Hematopoietic multipotent progenitor cell treated with erythropoietin and hydrocortisone succinate and interleukin-3 and kit ligand, for 8 days (in vitro differentiated cells): ENCODE measurements at regions not wholly inside any gene's neighbourhood (a gene's known extent, or its start where the extent isn't known, plus 50 kb on each side); places are given as distances from the start of the nearest gene placed in this dataset.

Source experiments
- DNase-seq: peaks from one replicate; pipeline ENCODE4 v3.0.0-alpha.2; 2015

DNA sequence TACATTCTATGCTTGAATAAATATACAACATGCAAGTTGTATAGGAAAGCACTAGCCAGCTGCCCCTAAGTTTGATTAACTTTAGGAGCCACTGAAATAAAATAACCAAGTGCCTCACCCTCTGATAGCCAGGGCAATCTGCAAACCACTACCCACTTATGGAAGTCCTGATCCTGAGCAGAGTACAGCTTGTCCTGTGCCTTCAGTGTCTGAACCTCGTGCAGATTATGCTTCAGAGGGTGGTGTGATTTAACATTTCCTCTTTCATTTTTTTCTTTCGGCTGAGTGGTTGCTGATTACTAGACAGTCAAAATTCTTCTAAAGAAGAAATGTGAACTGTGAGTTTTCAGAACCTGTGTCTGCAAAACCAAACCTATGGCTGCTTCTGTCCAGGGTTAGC is 327.7 kb downstream of the PIK3R1 start:
- DNase-seq = no peak

- DNase-seq = no peak
Measured at GRCh38 chr5:68544091-68544647, 328.6 kb downstream of the PIK3R1 start.

DNA sequence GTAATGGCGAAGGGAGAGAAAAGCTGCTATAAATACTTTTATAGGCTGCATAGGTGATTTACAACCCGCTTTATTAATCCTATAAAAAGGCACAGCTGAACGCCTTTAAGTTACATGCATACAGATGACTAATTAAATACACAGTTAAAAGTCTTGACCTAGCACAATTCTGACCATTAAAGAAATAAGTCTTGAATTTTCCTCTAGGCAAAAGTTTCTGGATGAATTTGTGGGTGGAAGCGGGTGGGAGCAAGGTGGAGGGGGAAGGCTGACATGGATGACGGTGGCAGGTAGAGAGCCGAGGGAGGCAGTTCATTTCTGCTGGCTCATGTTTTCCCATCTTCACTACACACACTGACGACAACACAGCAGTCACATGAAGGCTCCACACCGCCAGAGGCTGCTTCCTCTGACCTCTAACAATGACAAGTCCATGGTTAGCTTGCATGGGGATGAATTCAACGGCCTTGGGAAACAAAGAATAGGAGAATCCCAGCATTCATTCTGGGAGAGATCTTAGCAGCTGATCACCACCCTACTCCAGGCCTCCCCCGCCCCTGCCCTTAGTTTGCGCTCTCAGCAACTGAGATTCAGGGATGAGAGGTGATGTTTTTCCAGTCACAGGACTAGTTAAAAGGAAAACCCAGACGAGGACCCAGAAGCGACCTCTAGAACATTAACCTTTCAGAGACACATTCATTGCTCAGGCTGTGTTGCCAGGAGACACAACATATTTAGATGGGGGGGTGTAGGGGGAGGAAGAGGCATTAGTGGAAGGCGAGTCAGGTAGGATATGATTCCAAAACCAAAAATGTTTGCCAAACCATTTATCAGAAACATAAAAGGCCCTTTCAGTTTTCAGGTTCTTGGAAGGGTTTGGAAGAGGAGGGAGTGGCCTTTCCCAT is 329.3 kb downstream of the PIK3R1 start:
- DNase-seq = no peak

DNA sequence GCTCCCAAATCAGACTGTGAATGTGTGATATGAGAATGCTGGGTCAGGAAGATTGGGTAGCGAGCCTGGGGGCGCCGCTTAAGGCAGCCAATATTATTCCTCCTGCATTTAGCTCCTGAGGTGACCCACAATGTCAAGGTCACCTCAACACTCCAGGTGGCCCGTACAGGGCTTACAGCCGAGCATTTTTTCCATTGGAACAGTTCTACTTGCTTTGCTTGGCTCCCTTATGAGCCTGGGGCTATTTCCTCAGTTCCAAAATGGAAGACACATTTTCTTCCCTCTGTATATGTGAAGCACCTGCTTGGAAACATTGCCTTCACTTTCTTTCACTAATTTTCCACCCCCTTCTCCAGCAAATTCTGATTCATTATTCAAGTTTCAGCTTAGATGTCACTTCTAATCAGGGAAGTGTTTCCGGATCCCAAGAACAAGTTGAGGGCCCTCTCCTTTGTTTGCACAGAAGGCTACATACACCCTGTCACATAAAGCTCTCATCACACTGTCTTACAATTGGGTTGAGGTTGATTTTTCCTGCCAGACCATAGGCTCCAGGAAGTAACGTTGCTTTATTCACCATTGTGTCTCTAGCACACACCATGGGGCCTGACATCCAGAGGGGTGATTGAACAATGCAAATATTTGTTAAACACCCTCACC is 330.2 kb downstream of the PIK3R1 start:
- DNase-seq = no peak

GRCh38 chr5:68547056-68547455 is 331.5 kb downstream of the PIK3R1 start:
- DNase-seq = no peak

DNA sequence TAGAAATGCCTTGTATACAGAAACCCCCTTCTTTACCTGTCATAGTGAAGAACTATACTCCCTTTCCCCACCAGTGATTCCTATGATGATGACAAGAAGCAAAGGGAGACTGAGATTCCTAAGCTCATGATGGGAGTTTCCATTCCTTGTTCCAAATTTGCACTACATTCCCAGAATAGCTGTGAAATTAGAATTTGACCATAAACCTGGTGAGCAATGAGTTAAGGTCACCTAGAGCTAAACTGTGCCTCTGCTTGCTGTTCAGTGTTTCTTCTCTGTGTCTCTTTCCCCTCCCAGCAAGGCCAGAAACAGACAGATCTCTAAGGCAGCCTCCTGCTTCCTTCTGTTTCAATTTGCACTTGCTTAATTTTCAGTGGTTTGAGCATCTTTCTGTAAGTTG is 332.1 kb downstream of the PIK3R1 start:
- DNase-seq = no peak

DNA sequence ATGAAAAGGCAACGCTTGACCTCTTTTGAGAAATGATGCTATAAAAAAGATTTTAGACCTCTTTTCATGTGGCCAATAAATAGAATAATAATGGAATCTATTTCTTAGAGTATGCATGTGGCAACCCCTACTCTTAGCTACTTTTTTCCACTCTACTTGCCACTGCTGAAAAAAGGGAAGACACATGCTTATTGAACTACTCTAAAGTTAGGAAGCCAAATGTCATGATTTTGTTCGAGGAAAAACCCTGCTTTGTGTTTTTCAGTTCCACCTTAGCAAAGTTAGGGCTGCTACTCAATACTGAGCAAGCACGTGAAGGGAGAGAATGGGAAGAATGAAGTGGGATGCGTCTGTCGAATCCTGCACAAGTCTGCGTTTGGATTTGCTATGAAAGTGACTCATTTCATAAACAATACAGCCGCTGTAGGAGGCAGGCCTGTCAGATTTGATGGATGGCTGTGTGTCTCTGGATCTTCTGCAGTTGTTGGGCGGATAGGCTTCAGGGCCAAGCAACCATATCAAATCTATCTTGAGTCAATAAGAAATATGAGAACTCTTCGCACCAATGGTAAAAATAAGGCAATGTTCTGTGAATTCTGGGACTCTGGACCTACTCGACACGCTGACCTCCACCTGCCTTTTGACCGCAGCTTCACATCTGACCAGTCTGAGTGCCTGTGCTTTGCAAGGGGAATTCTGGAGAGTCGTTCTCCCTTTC is 333.6 kb downstream of the PIK3R1 start:
- DNase-seq = no peak

GRCh38 chr5:68550015-68550414 is 334.5 kb downstream of the PIK3R1 start:
- no peak for DNase-seq

GRCh38 chr5:68551436-68551835 is 335.9 kb downstream of the PIK3R1 start:
- no peak for DNase-seq

DNA sequence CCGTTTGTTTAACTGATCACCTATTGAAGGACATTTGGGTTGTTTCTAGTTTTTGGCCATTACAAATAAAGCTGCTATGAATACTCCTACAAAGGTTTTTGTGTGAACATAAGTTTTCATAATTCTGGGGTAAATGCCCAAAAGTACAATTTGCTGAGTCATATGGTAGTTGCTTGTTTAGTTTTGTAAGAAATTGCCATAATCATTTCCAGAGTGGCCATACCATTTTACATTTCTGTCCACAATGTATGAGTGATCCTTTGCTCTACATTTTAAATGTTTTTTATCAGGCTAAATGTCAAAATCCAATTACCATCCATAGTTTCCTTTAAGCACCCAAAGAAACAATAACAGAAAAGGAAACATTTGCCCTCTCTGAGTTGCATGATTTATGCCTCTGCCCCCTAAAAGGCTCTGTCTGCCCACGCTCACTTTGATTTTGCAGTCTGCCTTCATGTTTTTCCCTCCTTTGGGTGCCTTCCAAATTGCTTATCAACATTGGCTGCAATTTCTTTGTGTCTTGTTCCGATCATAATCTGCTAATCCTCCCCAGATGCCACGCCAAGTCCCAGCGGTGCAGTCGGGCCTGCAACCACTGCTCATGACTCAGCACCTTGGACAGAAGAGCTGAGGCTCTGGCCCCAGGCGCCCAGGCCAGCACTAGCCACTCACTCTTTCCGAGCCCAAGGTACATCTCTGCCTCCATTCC is 339.2 kb downstream of the PIK3R1 start:
- peak; percentile 45 for DNase-seq

- DNase-seq = no peak
Measured at GRCh38 chr5:68555907-68556681, 340.5 kb downstream of the PIK3R1 start.

DNA sequence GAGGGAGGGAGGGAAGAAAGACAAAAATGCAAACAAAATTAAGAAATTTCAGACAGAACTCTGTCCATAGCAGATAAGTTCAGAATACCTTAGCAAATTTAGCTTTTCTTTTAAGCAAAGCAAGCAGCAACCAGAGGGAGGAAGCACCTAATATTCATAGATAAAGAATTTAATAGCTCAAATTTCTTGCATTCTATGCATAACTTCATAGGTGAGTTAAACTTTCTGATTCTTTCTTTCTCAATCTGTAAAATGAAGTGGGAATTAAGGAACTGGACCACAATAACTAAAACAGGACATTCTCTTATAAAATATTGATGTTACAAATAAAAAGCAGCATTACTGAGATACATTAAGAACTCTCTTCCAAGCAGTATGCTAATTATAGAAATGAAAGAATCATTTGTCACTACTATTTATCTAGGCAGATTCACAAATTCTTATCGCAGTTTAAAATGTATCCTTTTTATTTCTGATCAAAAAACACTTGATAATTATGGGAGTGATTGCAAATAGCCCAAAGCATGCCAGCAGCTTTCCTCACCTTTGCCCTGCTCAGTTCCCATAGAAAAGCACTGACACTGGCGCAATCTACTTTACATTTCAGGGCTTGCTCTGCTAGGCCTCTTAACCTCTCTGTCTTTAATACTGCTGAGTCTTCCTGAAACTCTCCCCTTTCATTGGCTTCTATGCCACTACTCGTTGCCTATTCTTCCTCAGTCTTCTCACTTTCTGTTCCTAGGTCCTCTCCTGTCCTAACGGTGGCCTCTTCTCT is 341.8 kb downstream of the PIK3R1 start:
- DNase-seq = no peak

- DNase-seq = peak; percentile 5
Measured at GRCh38 chr5:68562308-68562707, 346.8 kb downstream of the PIK3R1 start.

- no peak for DNase-seq
Measured at GRCh38 chr5:68565427-68565826, 349.9 kb downstream of the PIK3R1 start.

DNA sequence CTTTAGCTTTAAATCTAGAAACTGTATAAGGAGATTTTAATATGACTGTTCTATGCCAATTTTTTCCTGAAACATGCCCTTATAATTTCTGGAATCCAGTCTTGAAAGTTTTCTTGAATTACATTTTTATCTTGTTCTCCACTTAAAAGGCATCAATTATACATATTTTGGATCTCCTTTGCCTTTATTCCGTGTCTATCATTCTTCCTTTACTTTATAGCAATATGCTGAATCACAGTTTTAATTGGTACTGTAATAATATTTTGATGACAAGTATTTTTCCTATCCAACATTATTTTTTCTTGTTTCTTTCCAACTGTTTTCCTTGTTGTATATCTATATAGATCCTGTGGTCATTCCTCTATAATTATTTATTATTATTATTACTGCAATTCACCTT is 361.2 kb downstream of the PIK3R1 start:
- no peak for DNase-seq

GRCh38 chr5:68582284-68582683 is 366.7 kb downstream of the PIK3R1 start:
- no peak for DNase-seq

DNA sequence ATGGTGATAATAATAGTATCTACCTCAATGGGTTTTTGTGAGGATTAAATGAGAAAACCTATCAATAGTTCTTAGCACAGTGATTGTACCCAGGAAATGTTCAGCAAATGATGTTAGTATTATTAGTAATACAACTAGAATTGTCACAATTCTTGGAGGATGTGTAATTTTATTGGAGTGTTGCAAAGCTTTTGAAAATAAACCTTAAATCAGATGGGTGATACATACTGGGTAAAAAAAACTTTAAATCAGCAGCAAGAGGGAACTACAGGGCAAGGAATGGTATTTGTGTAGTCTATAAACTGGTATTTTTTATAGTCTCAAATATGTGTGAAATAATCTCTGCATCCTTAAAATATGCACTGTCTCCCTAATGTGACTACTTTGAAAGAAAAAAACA is 371.6 kb downstream of the PIK3R1 start:
- DNase-seq = no peak

- DNase-seq = no peak
Measured at GRCh38 chr5:68591850-68592249, 376.3 kb downstream of the PIK3R1 start.

GRCh38 chr5:68592351-68592750 is 376.8 kb downstream of the PIK3R1 start:
- no peak for DNase-seq

DNA sequence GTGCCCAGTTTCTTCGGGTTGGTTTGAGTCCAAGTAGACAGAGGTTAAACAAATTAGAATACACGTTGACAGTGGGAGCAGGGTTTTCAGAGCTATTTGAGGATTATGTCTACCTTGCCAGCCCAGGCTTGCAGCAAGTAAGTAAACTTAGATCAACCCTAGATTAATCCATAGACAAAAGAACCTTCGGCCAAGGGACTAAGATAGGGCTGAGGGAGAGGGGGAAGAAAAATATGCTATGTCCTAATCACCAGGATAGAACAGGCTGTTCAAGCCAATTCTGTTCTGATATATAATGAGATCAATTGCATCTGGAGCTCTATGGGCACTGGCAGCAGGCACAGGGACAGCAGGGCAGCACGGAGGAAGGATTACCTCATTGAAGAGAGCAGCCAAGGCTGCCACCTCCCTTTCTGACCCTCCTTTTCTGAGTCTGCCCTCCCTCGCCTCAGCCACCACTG is 377.7 kb downstream of the PIK3R1 start:
- DNase-seq = no peak

DNA sequence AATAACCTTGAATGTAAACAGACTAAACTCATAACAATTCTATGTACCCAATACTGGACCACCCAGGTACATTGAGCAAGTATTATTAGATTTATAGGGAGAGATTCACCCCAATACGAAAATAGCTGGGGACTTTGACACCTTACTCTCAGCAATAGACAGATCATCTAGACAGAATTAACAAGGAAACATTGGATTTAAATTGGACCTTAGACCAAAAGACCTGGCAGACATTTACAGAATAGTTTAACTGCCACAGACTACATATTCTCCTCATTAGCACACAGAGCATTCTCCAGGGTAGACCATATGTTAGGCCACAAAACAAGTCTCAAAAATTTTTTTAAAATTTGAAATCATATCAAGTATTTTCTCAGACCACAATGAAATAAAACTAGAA is 397.4 kb downstream of the PIK3R1 start:
- no peak for DNase-seq
